A673 (cell line): ENCODE measurements at regions not wholly inside any gene's neighbourhood (a gene's known extent, or its start where the extent isn't known, plus 50 kb on each side); places are given as distances from the start of the nearest gene placed in this dataset.

Source experiments
- BruUV-seq: library from RNA; stranded (reverse); fragments of 400-500 nt; replicated peaks from 2 replicates; lab custom pipeline; 2021; lab: Mats Ljungman, UMichigan
- CTCF ChIA-PET: fragments of 300-600 bp; sonication (Branson Sonifier 250); formaldehyde crosslinking; loops from one replicate; lab custom pipeline; 2022; ENCODE audit warnings: antibody characterized with exemption; lab: Charles Lee
- POLR2A ChIA-PET: fragments of 300-600 bp; sonication (Branson Sonifier 250); formaldehyde crosslinking; loops from one replicate; lab custom pipeline; 2022; ENCODE audit warnings: antibody characterized with exemption; ENCODE audit not compliant: low non-redundant PET; lab: Charles Lee
- DNase-seq: peaks from one replicate; pipeline ENCODE4 v3.0.0-alpha.2; 2015; ENCODE audit warnings: low spot score
- H3K27ac ChIP-seq: fragments of 200-600 bp; sonication (generic); 2 replicates; pipeline ENCODE4 v1.5.1; 2016; ENCODE audit warnings: mixed run types, low read depth, mild to moderate bottlenecking, mixed read lengths, antibody characterized with exemption, low read length; ENCODE audit not compliant: poor library complexity, severe bottlenecking
- H3K27me3 ChIP-seq: fragments of 200-600 bp; sonication (generic); replicated peaks from 2 replicates; pipeline ENCODE4 v1.6.1; 2017; ENCODE audit warnings: mixed run types, low read depth, mild to moderate bottlenecking, mixed read lengths, antibody characterized with exemption, low read length; ENCODE audit not compliant: insufficient read depth, poor library complexity
- H3K36me3 ChIP-seq: fragments of 200-600 bp; sonication (generic); 2 replicates; pipeline ENCODE4 v1.6.1; 2016; ENCODE audit warnings: mixed run types, mild to moderate bottlenecking, mixed read lengths, antibody characterized with exemption, low read length; ENCODE audit not compliant: insufficient read depth, poor library complexity, severe bottlenecking
- H3K4me1 ChIP-seq: fragments of 200-600 bp; sonication (generic); 2 replicates; pipeline ENCODE4 v1.6.1; 2017; ENCODE audit warnings: mixed run types, mild to moderate bottlenecking, mixed read lengths, antibody characterized with exemption, low read length; ENCODE audit not compliant: insufficient read depth, poor library complexity, severe bottlenecking
- H3K4me3 ChIP-seq: fragments of 200-600 bp; sonication (generic); 2 replicates; pipeline ENCODE4 v1.5.1; 2016; ENCODE audit warnings: low read depth, mixed run types, mild to moderate bottlenecking, mixed read lengths, low read length; ENCODE audit not compliant: poor library complexity, severe bottlenecking
- H3K9me3 ChIP-seq: fragments of 200-600 bp; sonication (generic); 2 replicates; pipeline ENCODE4 v1.6.1; 2016; ENCODE audit warnings: mixed run types, low read depth, mild to moderate bottlenecking, mixed read lengths, antibody characterized with exemption, low read length; ENCODE audit not compliant: poor library complexity, severe bottlenecking
- EZH2 ChIP-seq: fragments of 200-600 bp; sonication (generic); IDR thresholded peaks from 2 replicates; pipeline ENCODE4 v1.6.1; 2017; ENCODE audit warnings: borderline replicate concordance, low read depth, mild to moderate bottlenecking, mixed read lengths, antibody characterized with exemption, low read length; ENCODE audit not compliant: poor library complexity, severe bottlenecking
- intact Hi-C: fragments of 100-400 bp; cut with micrococcal nuclease; formaldehyde crosslinking; loops from one replicate; pipeline ENCODE4 v1.10.0; 2022; ENCODE audit not compliant: unreplicated experiment
- TF ChIP-seq, protein P1 (sequence below): fragments of 300-800, 200-600 bp; sonication (generic); conservative IDR thresholded peaks from 2 replicates; pipeline ENCODE4 v1.5.1; 2017; ENCODE audit warnings: low read depth, mild to moderate bottlenecking, antibody characterized with exemption, low read length, moderate library complexity, mixed read lengths

DNA sequence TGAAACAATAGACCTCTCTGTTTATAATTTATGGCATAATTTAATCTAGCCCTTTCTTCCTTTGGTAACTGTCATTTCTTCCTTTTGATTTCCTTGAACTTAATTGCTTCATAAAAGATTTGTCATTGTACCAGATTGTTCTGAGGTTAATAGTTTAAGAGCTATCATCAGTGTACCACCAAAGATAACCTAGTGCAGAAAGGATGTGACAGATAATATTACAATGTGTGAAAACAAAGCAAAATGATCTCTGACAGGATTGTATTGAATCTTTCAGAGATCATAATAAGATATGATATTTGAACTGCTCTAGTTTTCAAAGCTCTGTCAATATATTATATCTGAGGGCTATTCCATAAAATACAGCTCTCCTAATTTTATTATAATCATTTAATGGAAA lies 132.1 kb upstream of the PTCHD4 start:
- BruUV-seq: no TSS peak
- no peaks in the 10 kb centered on the region for H3K9me3 ChIP-seq
- POLR2A ChIA-PET: no interaction called here

DNA sequence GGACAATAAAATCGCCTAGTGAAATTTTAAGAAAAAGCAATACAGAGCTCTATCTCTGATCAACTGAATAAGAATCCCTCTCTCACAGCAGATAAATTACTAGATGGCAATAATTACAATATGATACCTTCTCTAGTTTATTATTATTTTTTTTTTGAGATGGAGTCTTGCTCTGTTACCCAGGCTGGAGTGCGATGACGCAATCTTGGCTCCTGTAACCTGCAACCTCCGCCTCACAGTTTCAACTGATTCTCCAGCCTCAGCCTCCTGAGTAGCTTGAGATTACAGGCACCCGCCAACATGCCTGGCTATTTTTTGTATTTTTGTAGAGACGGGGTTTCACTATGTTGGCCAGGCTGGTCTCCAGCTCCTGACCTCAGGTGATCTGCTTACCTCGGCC lies 129.3 kb upstream of the PTCHD4 start:
- POLR2A ChIA-PET: no interaction called here
- H3K4me1 ChIP-seq: no peaks in the 10 kb centered on the region
- DNase-seq: no peak
- no peak overlapping the region for H3K4me3 ChIP-seq
- no peaks in the 10 kb centered on the region for H3K27me3 ChIP-seq
- CTCF ChIA-PET: no interaction called here
- intact Hi-C loops: no loop called here
- TF ChIP-seq, protein P1, sequence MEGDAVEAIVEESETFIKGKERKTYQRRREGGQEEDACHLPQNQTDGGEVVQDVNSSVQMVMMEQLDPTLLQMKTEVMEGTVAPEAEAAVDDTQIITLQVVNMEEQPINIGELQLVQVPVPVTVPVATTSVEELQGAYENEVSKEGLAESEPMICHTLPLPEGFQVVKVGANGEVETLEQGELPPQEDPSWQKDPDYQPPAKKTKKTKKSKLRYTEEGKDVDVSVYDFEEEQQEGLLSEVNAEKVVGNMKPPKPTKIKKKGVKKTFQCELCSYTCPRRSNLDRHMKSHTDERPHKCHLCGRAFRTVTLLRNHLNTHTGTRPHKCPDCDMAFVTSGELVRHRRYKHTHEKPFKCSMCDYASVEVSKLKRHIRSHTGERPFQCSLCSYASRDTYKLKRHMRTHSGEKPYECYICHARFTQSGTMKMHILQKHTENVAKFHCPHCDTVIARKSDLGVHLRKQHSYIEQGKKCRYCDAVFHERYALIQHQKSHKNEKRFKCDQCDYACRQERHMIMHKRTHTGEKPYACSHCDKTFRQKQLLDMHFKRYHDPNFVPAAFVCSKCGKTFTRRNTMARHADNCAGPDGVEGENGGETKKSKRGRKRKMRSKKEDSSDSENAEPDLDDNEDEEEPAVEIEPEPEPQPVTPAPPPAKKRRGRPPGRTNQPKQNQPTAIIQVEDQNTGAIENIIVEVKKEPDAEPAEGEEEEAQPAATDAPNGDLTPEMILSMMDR: no peak
- TF ChIP-seq EZH2: no peak
- no peaks in the 10 kb centered on the region for H3K36me3 ChIP-seq
- no peak overlapping the region for H3K27ac ChIP-seq
- BruUV-seq: no TSS peak
- peaks cover 3% of the 10 kb centered on the region for H3K9me3 ChIP-seq

More for the DNA sequence above, 132.1 kb upstream of the PTCHD4 start:
- no peaks in the 10 kb centered on the region for H3K4me1 ChIP-seq
- DNase-seq: no peak
- CTCF ChIA-PET: no interaction called here
- intact Hi-C loops: no loop called here
- H3K27ac ChIP-seq: no peak overlapping the region
- H3K27me3 ChIP-seq: no peaks in the 10 kb centered on the region
- no peak for TF ChIP-seq EZH2
- TF ChIP-seq, protein P1: no peak
- H3K36me3 ChIP-seq: no peaks in the 10 kb centered on the region
- no peak overlapping the region for H3K4me3 ChIP-seq

DNA sequence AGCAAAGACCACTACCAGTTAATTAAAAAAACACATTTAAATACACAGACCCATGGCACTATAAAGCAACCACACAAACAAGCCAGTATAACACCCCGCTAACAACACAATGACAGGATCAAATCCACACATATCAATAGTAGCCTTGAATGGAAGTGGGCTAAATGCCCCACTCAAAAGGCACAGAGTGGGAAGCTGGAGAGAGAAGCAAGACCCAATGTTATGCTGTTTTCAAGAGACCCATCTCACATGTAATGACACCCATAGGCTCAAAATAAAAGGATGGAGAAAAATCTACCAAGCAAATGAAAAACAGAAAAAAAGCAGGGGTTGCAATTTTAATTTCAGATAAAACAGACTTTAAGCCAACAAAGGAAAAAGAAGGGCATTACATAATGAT lies 125.4 kb upstream of the PTCHD4 start:
- H3K4me3 ChIP-seq: no peak overlapping the region
- POLR2A ChIA-PET: no interaction called here
- TF ChIP-seq, protein P1: no peak
- TF ChIP-seq EZH2: no peak

More for the DNA sequence above, 125.4 kb upstream of the PTCHD4 start:
- Histone ChIP-seq H3K27me3 (no peaks in the 10 kb centered on the region), H3K27ac (no peak overlapping the region), H3K9me3 (peaks cover 3% of the 10 kb centered on the region), H3K36me3 (no peaks in the 10 kb centered on the region), H3K4me1 (no peaks in the 10 kb centered on the region)
- CTCF ChIA-PET: no interaction called here
- intact Hi-C loops: no loop called here
- DNase-seq: no peak
- no TSS peak for BruUV-seq
